Spleen (tissue), 11 donors: ENCODE measurements at regions not wholly inside any gene's neighbourhood (a gene's known extent, or its start where the extent isn't known, plus 50 kb on each side); places are given as distances from the start of the nearest gene placed in this dataset.

ENCODE experiments used
- DNase-seq: peaks from one replicate; pipeline ENCODE4 v3.0.0-alpha.2; 2020
- H3K27ac ChIP-seq, 8 donors: fragments of 200-600 bp; sonication (generic) in 7 of 8; 1 replicate in 4 of 8; 2 replicates in 4 of 8; pipeline versions ENCODE4 v1.5.0 to v1.8.0; 2016 to 2021; ENCODE audit warnings: inconsistent platforms in 4 of 8, mild to moderate bottlenecking in 4 of 8, moderate library complexity in 1 of 8
- H3K27me3 ChIP-seq, 7 donors: fragments of 200-600 bp; sonication (generic) in 6 of 7; replicated peaks in 1 of 7; 1 replicate in 4 of 7; 2 replicates in 3 of 7; pipeline versions ENCODE4 v1.5.0 to v1.8.0; 2016 to 2021; ENCODE audit warnings: inconsistent platforms in 3 of 7, mild to moderate bottlenecking in 1 of 7
- H3K36me3 ChIP-seq, 6 donors: fragments of 200-600 bp; sonication (generic) in 5 of 6; 1 replicate in 4 of 6; 2 replicates in 2 of 6; pipeline versions ENCODE4 v1.5.0 to v1.8.0; 2016 to 2021; ENCODE audit warnings: inconsistent platforms in 2 of 6
- H3K4me1 ChIP-seq, 6 donors: fragments of 200-600 bp; sonication (generic) in 5 of 6; 1 replicate in 3 of 6; 2 replicates in 3 of 6; pipeline versions ENCODE4 v1.5.0 to v1.8.0; 2016 to 2021; ENCODE audit warnings: inconsistent platforms in 3 of 6
- H3K4me3 ChIP-seq, 8 donors: fragments of 200-600 bp; sonication (generic) in 7 of 8; 1 replicate in 4 of 8; 2 replicates in 4 of 8; pipeline versions ENCODE4 v1.5.0 to v1.8.0; 2016 to 2021; ENCODE audit warnings: inconsistent platforms in 4 of 8, mild to moderate bottlenecking in 4 of 8, moderate library complexity in 2 of 8
- H3K9me3 ChIP-seq, 8 donors: fragments of 200-600 bp; sonication (generic) in 7 of 8; 1 replicate in 4 of 8; 2 replicates in 4 of 8; pipeline versions ENCODE4 v1.5.0 to v1.8.0; 2016 to 2021; ENCODE audit warnings: inconsistent platforms in 4 of 8
- POLR2A ChIP-seq, 3 donors: fragments of 450-650 bp; IDR thresholded peaks; one replicate each; pipeline ENCODE4 v1.5.1; 2017; ENCODE audit warnings: antibody characterized with exemption in 3 of 3, mild to moderate bottlenecking in 1 of 3
- POLR2AphosphoS5 ChIP-seq, 3 donors: sonication (generic); formaldehyde crosslinking; IDR thresholded peaks; one replicate each; pipeline ENCODE4 v1.5.1; 2017; ENCODE audit warnings: antibody characterized with exemption in 3 of 3
- WGBS, 5 donors: extraction: QIAGEN DNeasy Blood & Tissue Kit in 3 of 5; methylation state at CpG; one replicate each; pipeline versions ENCODE4 v1.1.5 to v1.1.7; 2013 to 2018; 5-methylcytosine and 5-hydroxymethylcytosine counted together
- intact Hi-C: fragments of 100-400 bp; cut with DNase I; formaldehyde crosslinking; loops from one replicate; pipeline ENCODE4 v1.15.0; 2023; ENCODE audit warnings: low total_unique reads
- TF ChIP-seq, protein P1 (sequence below), 11 experiments: fragments of 200-600 bp in 7 of 11; fragments of 450-650 bp in 4 of 11; sonication (generic) in 4 of 11; IDR thresholded peaks in 8 of 11; conservative IDR thresholded peaks in 3 of 11; 1 replicate in 7 of 11; 2 replicates in 4 of 11; pipeline versions ENCODE4 v1.4.0 to v1.8.0; 2016 to 2021; ENCODE audit warnings: antibody characterized with exemption in 11 of 11, inconsistent platforms in 4 of 11, mild to moderate bottlenecking in 1 of 11
- donor health status: healthy with polysubstance abuse.
- donor health status: DM: no; HTN: no; CAD: no; lungs with moderate emphysema.
- donor health status: DM: no; HTN: no; CAD: no.
- donor health status: Bipolar disorder and iron deficiency.
- donor health status: healthy.
- donor health status: DM: no; HTN: no; CAD: no.
- donor health status: DM: yes; HTN: yes; CAD: no.

DNA sequence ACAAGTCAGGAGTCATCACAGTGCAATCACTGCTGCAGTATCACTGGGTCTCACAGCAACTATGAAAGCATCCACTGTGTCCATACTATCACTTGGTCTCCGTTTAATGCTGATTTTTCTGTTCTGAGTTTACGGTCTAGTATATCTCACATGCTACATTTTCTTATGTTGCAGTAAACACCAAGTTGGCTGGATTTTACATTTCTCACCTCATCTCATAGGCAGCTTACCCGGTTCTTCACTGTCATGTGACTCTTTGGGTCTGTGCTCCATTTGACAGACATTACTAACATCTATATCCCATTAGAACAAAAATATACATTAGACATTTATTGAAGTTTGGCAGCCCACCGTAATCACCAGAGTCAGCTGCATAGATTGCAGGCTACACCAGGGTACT lies 115.7 kb upstream of the PRMT8 start:
- 71 to 92% (median 90%) methylated on average over 4 of the region's 4 CpGs for WGBS, 5 donors
- TF ChIP-seq POLR2AphosphoS5 (IDR thresholded peaks at IDR 0.05) (no peak), POLR2A (IDR thresholded peaks at IDR 0.05) (no peak)
- TF ChIP-seq, protein P1, sequence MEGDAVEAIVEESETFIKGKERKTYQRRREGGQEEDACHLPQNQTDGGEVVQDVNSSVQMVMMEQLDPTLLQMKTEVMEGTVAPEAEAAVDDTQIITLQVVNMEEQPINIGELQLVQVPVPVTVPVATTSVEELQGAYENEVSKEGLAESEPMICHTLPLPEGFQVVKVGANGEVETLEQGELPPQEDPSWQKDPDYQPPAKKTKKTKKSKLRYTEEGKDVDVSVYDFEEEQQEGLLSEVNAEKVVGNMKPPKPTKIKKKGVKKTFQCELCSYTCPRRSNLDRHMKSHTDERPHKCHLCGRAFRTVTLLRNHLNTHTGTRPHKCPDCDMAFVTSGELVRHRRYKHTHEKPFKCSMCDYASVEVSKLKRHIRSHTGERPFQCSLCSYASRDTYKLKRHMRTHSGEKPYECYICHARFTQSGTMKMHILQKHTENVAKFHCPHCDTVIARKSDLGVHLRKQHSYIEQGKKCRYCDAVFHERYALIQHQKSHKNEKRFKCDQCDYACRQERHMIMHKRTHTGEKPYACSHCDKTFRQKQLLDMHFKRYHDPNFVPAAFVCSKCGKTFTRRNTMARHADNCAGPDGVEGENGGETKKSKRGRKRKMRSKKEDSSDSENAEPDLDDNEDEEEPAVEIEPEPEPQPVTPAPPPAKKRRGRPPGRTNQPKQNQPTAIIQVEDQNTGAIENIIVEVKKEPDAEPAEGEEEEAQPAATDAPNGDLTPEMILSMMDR (IDR thresholded peaks at IDR 0.05 in 8 of 11, conservative IDR thresholded peaks at IDR 0.05 in 3 of 11), result no peak
- Histone ChIP-seq H3K27ac (no peak overlapping the region), H3K27me3 (peaks cover 0 to 16% (median 0%) of the 10 kb centered on the region in 7 donors), H3K4me3 (no peak overlapping the region), H3K36me3 (no peaks in the 10 kb centered on the region), H3K4me1 (no peaks in the 10 kb centered on the region), H3K9me3 (peaks cover 0 to 9% (median 2%) of the 10 kb centered on the region in 8 donors)
- DNase-seq, result no peak
- intact Hi-C loops, result no loop called here

- no peak for DNase-seq
- no peak for TF ChIP-seq POLR2AphosphoS5 (IDR thresholded peaks at IDR 0.05)
- no peak for TF ChIP-seq POLR2A (IDR thresholded peaks at IDR 0.05)
- TF ChIP-seq, protein P1 (IDR thresholded peaks at IDR 0.05 in 8 of 11, conservative IDR thresholded peaks at IDR 0.05 in 3 of 11), result no peak
- Histone ChIP-seq H3K27me3 (peaks cover 0 to 13% (median 0%) of the 10 kb centered on the region in 7 donors), H3K27ac (no peak overlapping the region), H3K4me1 (no peaks in the 10 kb centered on the region), H3K4me3 (no peak overlapping the region), H3K36me3 (no peaks in the 10 kb centered on the region), H3K9me3 (peaks cover 0 to 9% (median 2%) of the 10 kb centered on the region in 8 donors)
- intact Hi-C loops, result no loop called here
- 68 to 80% (median 71%) methylated on average over 5 of the region's 5 CpGs for WGBS, 5 donors
Observed at GRCh38 chr12:3376779-3377455, 114.1 kb upstream of the PRMT8 start.

GRCh38 chr12:3378655-3379054 lies 112.3 kb upstream of the PRMT8 start:
- WGBS, 5 donors, result 76 to 84% (median 79%) methylated on average over 4 of the region's 4 CpGs
- no peak overlapping the region for H3K27ac ChIP-seq
- peaks cover 0 to 13% (median 0%) of the 10 kb centered on the region in 7 donors for H3K27me3 ChIP-seq
- H3K4me1 ChIP-seq, result no peaks in the 10 kb centered on the region
- TF ChIP-seq POLR2A (IDR thresholded peaks at IDR 0.05) (no peak), POLR2AphosphoS5 (IDR thresholded peaks at IDR 0.05) (no peak)
- TF ChIP-seq, protein P1 (IDR thresholded peaks at IDR 0.05 in 8 of 11, conservative IDR thresholded peaks at IDR 0.05 in 3 of 11), result no peak
- H3K9me3 ChIP-seq, result peaks cover 0 to 9% (median 2%) of the 10 kb centered on the region in 8 donors
- no peak for DNase-seq
- H3K36me3 ChIP-seq, result no peaks in the 10 kb centered on the region
- H3K4me3 ChIP-seq, result no peak overlapping the region
- intact Hi-C loops, result no loop called here

DNA sequence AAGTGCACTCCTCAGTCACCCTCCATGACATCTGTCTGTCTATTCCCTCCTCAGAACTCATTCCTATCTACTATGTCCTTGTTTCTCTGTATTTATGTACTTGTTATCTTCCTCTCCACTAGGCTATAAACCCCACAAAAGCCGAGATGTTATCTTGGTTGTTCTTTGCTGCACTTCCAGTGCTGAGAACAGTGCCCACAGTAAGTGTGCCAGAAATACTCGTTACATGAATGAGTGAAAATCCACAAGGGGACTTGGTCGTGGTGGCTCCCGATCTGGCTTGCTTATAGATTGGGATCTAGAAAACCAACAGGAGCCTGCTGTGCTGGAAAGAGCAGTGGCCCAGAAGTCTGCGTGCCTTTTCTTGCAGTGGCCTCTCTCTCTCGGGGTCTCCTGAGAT lies 111.9 kb upstream of the PRMT8 start:
- Histone ChIP-seq H3K27ac (no peak overlapping the region), H3K4me3 (no peak overlapping the region), H3K4me1 (no peaks in the 10 kb centered on the region), H3K27me3 (peaks cover 0 to 13% (median 0%) of the 10 kb centered on the region in 7 donors), H3K36me3 (no peaks in the 10 kb centered on the region), H3K9me3 (peaks cover 0 to 9% (median 2%) of the 10 kb centered on the region in 8 donors)
- intact Hi-C loops, result no loop called here
- no peak for TF ChIP-seq POLR2A (IDR thresholded peaks at IDR 0.05)
- TF ChIP-seq, protein P1 (IDR thresholded peaks at IDR 0.05 in 8 of 11, conservative IDR thresholded peaks at IDR 0.05 in 3 of 11), result no peak
- WGBS, 5 donors, result 42 to 50% (median 47%) methylated on average over 6 of the region's 6 CpGs
- DNase-seq, result no peak
